Trophoblast cell (in vitro differentiated cells and primary cell): ENCODE measurements at regions not wholly inside any gene's neighbourhood (a gene's known extent, or its start where the extent isn't known, plus 50 kb on each side); places are given as distances from the start of the nearest gene placed in this dataset.
A peak's percentile ranks its signal among the peaks of the same experiment; 100 is the strongest.

ENCODE experiments used
- DNase-seq, 2 donors: peaks; one replicate each; pipeline ENCODE4 v3.0.0-alpha.2; 2016
- H2AFZ ChIP-seq: 2 replicates; pipeline ENCODE4 v1.6.1; 2013; ENCODE audit warnings: low read length, moderate library complexity, mild to moderate bottlenecking; ENCODE audit not compliant: insufficient read depth, poor library complexity
- H2AK5ac ChIP-seq: 2 replicates; pipeline ENCODE4 v1.6.1; 2013; ENCODE audit warnings: mild to moderate bottlenecking, low read length
- H2BK120ac ChIP-seq: 2 replicates; pipeline ENCODE4 v1.6.1; 2013; ENCODE audit warnings: low read length, mild to moderate bottlenecking, moderate library complexity; ENCODE audit not compliant: insufficient read depth, poor library complexity
- H2BK12ac ChIP-seq: 2 replicates; pipeline ENCODE4 v1.6.1; 2013; ENCODE audit warnings: mild to moderate bottlenecking, low read length, moderate library complexity
- H2BK5ac ChIP-seq: 2 replicates; pipeline ENCODE4 v1.6.1; 2013; ENCODE audit warnings: low read length, low read depth, moderate library complexity, mild to moderate bottlenecking; ENCODE audit not compliant: poor library complexity
- H3K14ac ChIP-seq: 2 replicates; pipeline ENCODE4 v1.6.1; 2013; ENCODE audit warnings: mild to moderate bottlenecking, low read length
- H3K18ac ChIP-seq: 2 replicates; pipeline ENCODE4 v1.6.1; 2013; ENCODE audit warnings: mild to moderate bottlenecking, low read length
- H3K23ac ChIP-seq: 2 replicates; pipeline ENCODE4 v1.6.1; 2013; ENCODE audit warnings: low read length
- H3K27ac ChIP-seq: 2 replicates; pipeline ENCODE4 v1.5.1; 2013; ENCODE audit warnings: low read depth, mild to moderate bottlenecking, inconsistent platforms, low read length, moderate library complexity
- H3K27me3 ChIP-seq: 2 replicates; pipeline ENCODE4 v1.6.1; 2013; ENCODE audit warnings: inconsistent platforms, mild to moderate bottlenecking, low read length, moderate library complexity; ENCODE audit not compliant: insufficient read depth
- H3K36me3 ChIP-seq, 2 experiments: 1 replicate in 1 of 2; 2 replicates in 1 of 2; pipeline ENCODE4 v1.6.1; 2013; ENCODE audit warnings: low read length in 2 of 2, mild to moderate bottlenecking in 2 of 2, moderate library complexity in 1 of 2; ENCODE audit not compliant: insufficient read depth in 2 of 2, control insufficient read depth in 1 of 2
- H3K4ac ChIP-seq: 2 replicates; pipeline ENCODE4 v1.6.1; 2013; ENCODE audit warnings: low read depth, mild to moderate bottlenecking, low read length, moderate library complexity
- H3K4me1 ChIP-seq, 2 experiments: 1 replicate in 1 of 2; 2 replicates in 1 of 2; pipeline ENCODE4 v1.6.1; 2013; ENCODE audit warnings: low read length in 2 of 2, mild to moderate bottlenecking in 2 of 2, moderate library complexity in 1 of 2; ENCODE audit not compliant: insufficient read depth in 2 of 2, control insufficient read depth in 1 of 2
- H3K4me2 ChIP-seq: 2 replicates; pipeline ENCODE4 v1.6.1; 2013; ENCODE audit warnings: inconsistent platforms, mild to moderate bottlenecking, low read length, moderate library complexity
- H3K4me3 ChIP-seq: 2 replicates; pipeline ENCODE4 v1.5.1; 2013; ENCODE audit warnings: mild to moderate bottlenecking, low read depth, low read length, inconsistent platforms
- H3K79me1 ChIP-seq: one replicate; pipeline ENCODE4 v1.6.1; 2013; ENCODE audit warnings: low read length
- H3K79me2 ChIP-seq: 2 replicates; pipeline ENCODE4 v1.6.1; 2013; ENCODE audit warnings: low read length, mild to moderate bottlenecking; ENCODE audit not compliant: control insufficient read depth, insufficient read depth, poor library complexity
- H3K9ac ChIP-seq: 2 replicates; pipeline ENCODE4 v1.6.1; 2013; ENCODE audit warnings: mild to moderate bottlenecking, low read length
- H3K9me3 ChIP-seq: 2 replicates; pipeline ENCODE4 v1.6.1; 2013; ENCODE audit warnings: low read depth, mild to moderate bottlenecking, control low read depth, inconsistent platforms, low read length; ENCODE audit not compliant: insufficient read depth
- H4K12ac ChIP-seq: 2 replicates; pipeline ENCODE4 v1.6.1; 2013; ENCODE audit warnings: low read depth, mild to moderate bottlenecking, low read length, moderate library complexity
- H4K8ac ChIP-seq: 2 replicates; pipeline ENCODE4 v1.6.1; 2013; ENCODE audit warnings: low read depth, mild to moderate bottlenecking, low read length, moderate library complexity
- H4K91ac ChIP-seq: one replicate; pipeline ENCODE4 v1.6.1; 2013; ENCODE audit warnings: low read depth, mild to moderate bottlenecking, low read length, moderate library complexity
- WGBS: extraction: QIAGEN DNeasy Blood & Tissue Kit; methylation state at CpG from one replicate; pipeline ENCODE4 v1.1.7; 2013; ENCODE audit warnings: missing lambda C conversion rate; ENCODE audit not compliant: insufficient read length, insufficient coverage; ENCODE audit errors: extremely low coverage; 5-methylcytosine and 5-hydroxymethylcytosine counted together

DNA sequence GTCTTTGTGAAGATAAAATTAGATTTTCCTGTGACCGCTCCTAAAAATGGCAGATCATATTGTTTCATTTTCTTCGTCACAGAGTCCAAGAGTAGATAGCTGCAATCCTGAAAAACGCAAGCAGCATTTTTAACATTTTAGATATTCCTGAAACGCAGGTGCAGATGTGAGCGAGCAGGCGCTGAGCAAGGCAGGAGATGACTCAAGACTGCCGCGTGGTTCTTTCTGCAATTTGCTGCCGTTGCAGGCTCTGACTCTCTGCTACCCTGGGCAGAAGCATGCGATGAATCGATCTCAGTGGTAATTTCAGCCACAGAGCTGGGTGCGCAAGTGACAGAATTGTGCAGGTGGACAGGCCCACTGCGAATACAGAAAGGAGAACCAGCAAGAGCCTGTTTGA, 331.9 kb downstream of the ACTR3B start:
- DNase-seq: peak; percentile 51 to 86
- Histone ChIP-seq H3K9me3 (peaks cover 2% of the 10 kb centered on the region), H3K4me1 (peaks cover 0 to under 1% of the 10 kb centered on the region in 2 experiments), H2AK5ac (no peak overlapping the region), H3K9ac (peak overlapping the region; percentile 9), H4K8ac (no peak overlapping the region), H3K27ac (no peak overlapping the region), H3K36me3 (no peaks in the 10 kb centered on the region), H2BK120ac (no peak overlapping the region), H3K27me3 (no peaks in the 10 kb centered on the region), H3K79me2 (no peaks in the 10 kb centered on the region), H4K91ac (no peak overlapping the region), H3K14ac (no peak overlapping the region), H3K23ac (no peak overlapping the region), H3K4ac (no peak overlapping the region), H2AFZ (no peak overlapping the region), H4K12ac (no peak overlapping the region), H3K79me1 (no peaks in the 10 kb centered on the region), H3K4me2 (no peak overlapping the region), H2BK5ac (no peak overlapping the region), H2BK12ac (no peak overlapping the region), H3K4me3 (no peak overlapping the region), H3K18ac (no peak overlapping the region)
- no CpG with 5 or more reads among the region's 13 CpGs for WGBS

DNA sequence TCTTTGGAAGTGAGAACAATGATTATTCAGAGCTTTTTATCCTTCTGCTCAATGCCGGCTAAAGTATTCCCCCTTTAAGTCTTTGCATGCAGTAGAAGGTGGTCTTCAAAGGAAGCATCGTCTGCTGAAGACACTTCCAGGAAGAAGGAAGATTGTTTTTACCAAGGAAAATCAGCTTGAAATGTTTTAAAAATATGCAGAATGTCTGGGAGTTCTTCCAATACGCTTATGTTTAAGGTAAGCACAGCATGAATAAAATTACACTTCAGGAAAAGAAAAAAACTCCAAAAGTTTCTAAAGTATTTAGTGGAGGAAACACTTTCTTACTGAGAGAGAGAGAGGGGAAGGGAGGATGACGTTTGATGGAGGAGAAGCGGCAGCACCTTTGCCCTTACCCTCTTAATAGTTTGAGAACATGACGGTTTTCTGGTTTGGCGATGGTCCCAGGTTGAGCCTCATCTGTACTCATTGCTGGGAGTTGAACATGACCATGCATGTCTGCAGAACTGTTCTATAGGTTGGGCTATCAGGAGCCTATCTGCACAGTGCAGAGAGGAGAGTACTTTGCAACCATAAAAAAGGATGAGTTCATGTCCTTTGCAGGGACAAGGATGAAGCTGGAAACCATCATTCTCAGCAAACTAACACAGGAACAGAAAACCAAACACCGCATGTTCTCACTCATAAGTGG, 338.1 kb downstream of the ACTR3B start:
- DNase-seq: no peak
- no peak overlapping the region for H4K91ac ChIP-seq

DNA sequence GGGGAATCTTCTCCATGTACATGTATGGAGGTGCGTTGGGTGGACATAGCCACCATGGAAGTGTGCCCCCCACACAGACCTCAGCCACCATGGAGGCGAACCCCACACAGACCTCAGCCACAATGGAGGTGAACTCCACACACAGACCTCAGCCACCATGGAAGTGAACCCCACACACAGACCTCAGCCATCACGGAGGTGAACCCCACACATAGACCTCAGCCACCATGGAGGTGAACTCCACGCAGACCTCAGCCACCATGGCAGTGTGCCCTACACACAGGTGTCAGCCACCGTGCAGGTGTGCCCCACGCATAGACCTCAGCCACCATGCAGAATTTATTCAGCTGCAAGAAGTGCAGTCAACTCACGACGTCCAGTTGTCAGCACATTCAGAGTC, 339.7 kb downstream of the ACTR3B start:
- Histone ChIP-seq H3K27me3 (no peaks in the 10 kb centered on the region), H2BK120ac (no peak overlapping the region), H3K79me2 (no peaks in the 10 kb centered on the region), H3K4me1 (no peaks in the 10 kb centered on the region), H3K36me3 (no peaks in the 10 kb centered on the region), H3K9ac (no peak overlapping the region), H3K9me3 (peaks cover 5% of the 10 kb centered on the region), H3K14ac (no peak overlapping the region), H2AFZ (no peak overlapping the region), H3K4me2 (no peak overlapping the region), H3K23ac (no peak overlapping the region), H4K8ac (no peak overlapping the region), H2AK5ac (no peak overlapping the region), H3K79me1 (no peaks in the 10 kb centered on the region), H4K91ac (no peak overlapping the region), H3K27ac (no peak overlapping the region), H3K18ac (no peak overlapping the region), H3K4ac (no peak overlapping the region), H2BK12ac (no peak overlapping the region), H3K4me3 (no peak overlapping the region), H4K12ac (no peak overlapping the region), H2BK5ac (no peak overlapping the region)
- no CpG with 5 or more reads among the region's 8 CpGs for WGBS
- no peak for DNase-seq

More for the DNA sequence above, 338.1 kb downstream of the ACTR3B start:
- no peak overlapping the region for H3K9ac ChIP-seq
- H4K8ac ChIP-seq: no peak overlapping the region
- no peaks in the 10 kb centered on the region for H3K4me1 ChIP-seq
- H3K36me3 ChIP-seq: no peaks in the 10 kb centered on the region
- no peak overlapping the region for H2BK12ac ChIP-seq
- H3K4me2 ChIP-seq: no peak overlapping the region
- no peak overlapping the region for H3K18ac ChIP-seq
- H3K79me2 ChIP-seq: no peaks in the 10 kb centered on the region
- H3K27me3 ChIP-seq: no peaks in the 10 kb centered on the region
- peaks cover 5% of the 10 kb centered on the region for H3K9me3 ChIP-seq
- H2BK5ac ChIP-seq: no peak overlapping the region
- H2AK5ac ChIP-seq: no peak overlapping the region
- no peak overlapping the region for H2AFZ ChIP-seq
- no peak overlapping the region for H3K14ac ChIP-seq
- H3K27ac ChIP-seq: no peak overlapping the region
- no peak overlapping the region for H3K4ac ChIP-seq
- H4K12ac ChIP-seq: no peak overlapping the region
- no peak overlapping the region for H2BK120ac ChIP-seq
- WGBS: no CpG with 5 or more reads among the region's 8 CpGs
- H3K79me1 ChIP-seq: no peaks in the 10 kb centered on the region
- no peak overlapping the region for H3K23ac ChIP-seq
- H3K4me3 ChIP-seq: no peak overlapping the region

DNA sequence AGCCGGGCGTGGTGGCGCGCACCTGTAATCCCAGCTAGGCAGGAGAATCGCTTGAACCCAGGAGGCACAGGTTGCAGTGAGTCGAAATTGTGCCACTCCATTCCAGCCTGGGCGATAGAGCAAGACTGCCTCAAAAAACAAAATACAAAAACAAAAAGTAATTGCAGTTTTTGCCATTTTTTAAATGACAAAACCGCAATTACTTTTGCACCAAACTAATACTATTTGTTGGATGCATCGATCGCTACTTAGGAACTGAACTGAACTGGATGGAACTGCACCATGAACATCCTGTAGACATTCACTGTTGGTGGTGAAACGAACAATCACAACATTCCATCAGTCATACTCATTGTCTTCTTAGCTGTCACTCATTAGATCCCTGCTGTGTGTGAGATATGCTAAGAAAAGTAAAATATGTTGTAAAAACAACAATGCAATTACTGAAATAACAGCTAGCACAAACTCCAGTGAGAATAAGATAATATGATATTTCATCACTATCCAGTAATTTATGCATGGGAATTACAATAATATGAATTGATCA, 341.2 kb downstream of the ACTR3B start:
- Histone ChIP-seq H4K91ac (no peak overlapping the region), H3K4me3 (no peak overlapping the region), H3K79me2 (no peaks in the 10 kb centered on the region), H3K9me3 (peaks cover 3% of the 10 kb centered on the region), H3K79me1 (no peaks in the 10 kb centered on the region), H3K27me3 (no peaks in the 10 kb centered on the region), H2BK12ac (no peak overlapping the region), H3K4me1 (no peaks in the 10 kb centered on the region), H3K4me2 (no peak overlapping the region), H4K8ac (no peak overlapping the region), H3K23ac (no peak overlapping the region), H3K14ac (no peak overlapping the region), H3K27ac (no peak overlapping the region), H2BK5ac (no peak overlapping the region), H3K9ac (no peak overlapping the region), H3K4ac (no peak overlapping the region), H4K12ac (no peak overlapping the region), H2AFZ (no peak overlapping the region), H2AK5ac (no peak overlapping the region), H3K36me3 (no peaks in the 10 kb centered on the region), H3K18ac (no peak overlapping the region), H2BK120ac (no peak overlapping the region)
- WGBS: no CpG with 5 or more reads among the region's 11 CpGs
- DNase-seq: peak in 1 of 2 donors; percentile 52
